ENCODE measurements at regions not wholly inside any gene's neighbourhood (a gene's known extent, or its start where the extent isn't known, plus 50 kb on each side); places are given as distances from the start of the nearest gene placed in this dataset.

DNA sequence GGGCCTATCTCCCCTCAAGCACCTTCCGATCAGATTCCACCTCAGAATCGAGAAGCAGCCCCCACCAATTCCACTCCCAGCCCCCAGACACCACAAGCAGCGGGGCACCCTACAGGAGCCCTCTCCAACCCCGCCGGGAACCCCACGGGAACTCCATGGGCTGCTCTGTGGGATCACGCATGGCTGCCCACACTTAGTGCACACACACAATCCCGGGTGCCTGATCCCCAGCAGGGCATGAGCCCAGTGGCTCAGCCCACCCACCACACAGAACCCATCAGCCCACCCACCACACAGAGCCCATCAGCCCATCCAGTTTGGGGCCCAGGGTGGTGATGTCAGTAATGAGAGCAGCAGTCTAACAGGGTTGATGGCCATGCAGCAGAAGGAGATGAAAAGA, 141.6 kb upstream of the LINGO1 start:
- TF ChIP-seq, protein P1, sequence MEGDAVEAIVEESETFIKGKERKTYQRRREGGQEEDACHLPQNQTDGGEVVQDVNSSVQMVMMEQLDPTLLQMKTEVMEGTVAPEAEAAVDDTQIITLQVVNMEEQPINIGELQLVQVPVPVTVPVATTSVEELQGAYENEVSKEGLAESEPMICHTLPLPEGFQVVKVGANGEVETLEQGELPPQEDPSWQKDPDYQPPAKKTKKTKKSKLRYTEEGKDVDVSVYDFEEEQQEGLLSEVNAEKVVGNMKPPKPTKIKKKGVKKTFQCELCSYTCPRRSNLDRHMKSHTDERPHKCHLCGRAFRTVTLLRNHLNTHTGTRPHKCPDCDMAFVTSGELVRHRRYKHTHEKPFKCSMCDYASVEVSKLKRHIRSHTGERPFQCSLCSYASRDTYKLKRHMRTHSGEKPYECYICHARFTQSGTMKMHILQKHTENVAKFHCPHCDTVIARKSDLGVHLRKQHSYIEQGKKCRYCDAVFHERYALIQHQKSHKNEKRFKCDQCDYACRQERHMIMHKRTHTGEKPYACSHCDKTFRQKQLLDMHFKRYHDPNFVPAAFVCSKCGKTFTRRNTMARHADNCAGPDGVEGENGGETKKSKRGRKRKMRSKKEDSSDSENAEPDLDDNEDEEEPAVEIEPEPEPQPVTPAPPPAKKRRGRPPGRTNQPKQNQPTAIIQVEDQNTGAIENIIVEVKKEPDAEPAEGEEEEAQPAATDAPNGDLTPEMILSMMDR (IDR thresholded peaks at IDR 0.05): no peak
- TF ChIP-seq EZH2 (IDR thresholded peaks at IDR 0.05) (no peak), EZH2phosphoT487 (IDR thresholded peaks at IDR 0.05) (no peak)

All from neural progenitor cell (in vitro differentiated cells).